ENCODE measurements at regions not wholly inside any gene's neighbourhood (a gene's known extent, or its start where the extent isn't known, plus 50 kb on each side); places are given as distances from the start of the nearest gene placed in this dataset.
A peak's percentile ranks its signal among the peaks of the same experiment; 100 is the strongest.

- DNase-seq: no peak
Observed at GRCh38 chr11:95717314-95717713, 72.3 kb downstream of the FAM76B start.

- no peak for DNase-seq
Observed at GRCh38 chr11:95716266-95716665, 73.3 kb downstream of the FAM76B start.

- DNase-seq: peak; percentile 54 to 57
Observed at GRCh38 chr11:95715777-95716241, 73.8 kb downstream of the FAM76B start.

- DNase-seq: no peak
Observed at GRCh38 chr11:95714843-95715776, 74.5 kb downstream of the FAM76B start.

- DNase-seq: no peak
Observed at GRCh38 chr11:95713428-95713827, 76.2 kb downstream of the FAM76B start.

- DNase-seq: no peak
Observed at GRCh38 chr11:95711945-95712221, 77.7 kb downstream of the FAM76B start.

GRCh38 chr11:95711162-95711944, 78.2 kb downstream of the FAM76B start:
- no peak for DNase-seq

- no peak for DNase-seq
Observed at GRCh38 chr11:95708681-95709080, 80.9 kb downstream of the FAM76B start.

GRCh38 chr11:95706974-95707387, 82.6 kb downstream of the FAM76B start:
- no peak for DNase-seq

- peak; percentile 86 to 92 for DNase-seq
Observed at GRCh38 chr11:95705485-95706124, 84.0 kb downstream of the FAM76B start.

- no peak for DNase-seq
Observed at GRCh38 chr11:95704865-95705264, 84.7 kb downstream of the FAM76B start.

GRCh38 chr11:95703049-95703448, 86.5 kb downstream of the FAM76B start:
- DNase-seq: peak in 1 of 2 donors; percentile 28

GRCh38 chr11:95702526-95702925, 87.1 kb downstream of the FAM76B start:
- no peak for DNase-seq

- DNase-seq: no peak
Observed at GRCh38 chr11:95700471-95700817, 89.1 kb downstream of the FAM76B start.

GRCh38 chr11:95699631-95700470, 89.7 kb downstream of the FAM76B start:
- DNase-seq: no peak

- no peak for DNase-seq
Observed at GRCh38 chr11:95698676-95699557, 90.7 kb downstream of the FAM76B start.

GRCh38 chr11:95697614-95698408, 91.8 kb downstream of the FAM76B start:
- no peak for DNase-seq

GRCh38 chr11:95695181-95695580, 94.4 kb downstream of the FAM76B start:
- DNase-seq: no peak

- no peak for DNase-seq
Observed at GRCh38 chr11:95693298-95693697, 96.3 kb downstream of the FAM76B start.

GRCh38 chr11:95692526-95693260, 96.9 kb downstream of the FAM76B start:
- no peak for DNase-seq
